ENCODE measurements at regions not wholly inside any gene's neighbourhood (a gene's known extent, or its start where the extent isn't known, plus 50 kb on each side); places are given as distances from the start of the nearest gene placed in this dataset.

DNA sequence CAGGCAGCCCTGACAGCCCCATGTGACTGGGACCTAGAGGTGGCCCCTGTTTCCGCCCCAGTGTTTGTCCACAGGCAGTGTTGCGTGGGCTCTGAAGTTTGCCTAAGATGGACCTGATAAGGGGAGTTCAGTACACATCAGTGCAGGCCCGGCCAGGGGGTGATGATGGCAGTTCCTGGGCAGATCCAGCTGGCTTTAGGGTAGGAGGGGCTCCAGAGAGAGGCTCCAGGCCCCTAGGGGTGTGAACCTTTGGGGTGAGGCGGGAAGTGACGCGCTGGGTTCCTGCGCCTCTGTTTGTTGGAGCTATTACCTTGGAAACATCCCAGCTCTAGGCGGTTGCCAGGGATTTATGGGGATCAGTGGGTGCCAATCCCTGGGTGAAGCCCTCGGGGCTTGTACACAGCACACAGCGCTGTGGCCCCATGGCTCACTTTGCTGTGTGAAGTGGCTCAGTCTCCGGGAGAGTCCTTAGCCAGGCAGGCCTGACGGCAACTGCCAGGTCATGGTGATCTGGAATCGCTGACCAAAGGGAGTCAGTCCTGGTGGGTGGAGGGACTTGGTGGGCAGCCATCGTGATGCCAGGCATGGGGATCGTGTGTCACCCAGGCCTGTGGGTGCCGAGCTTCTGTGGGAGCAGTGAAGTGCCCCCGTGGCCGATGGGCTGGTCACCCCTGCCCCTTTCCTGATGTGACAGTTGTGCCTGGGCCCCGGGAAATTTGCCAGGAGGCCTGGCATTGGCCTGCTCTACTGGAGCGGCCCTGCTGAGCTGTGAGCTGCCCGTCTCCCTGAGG, 146.1 kb downstream of the SEC14L1 start (continued):
- TF ChIP-seq, protein P1, sequence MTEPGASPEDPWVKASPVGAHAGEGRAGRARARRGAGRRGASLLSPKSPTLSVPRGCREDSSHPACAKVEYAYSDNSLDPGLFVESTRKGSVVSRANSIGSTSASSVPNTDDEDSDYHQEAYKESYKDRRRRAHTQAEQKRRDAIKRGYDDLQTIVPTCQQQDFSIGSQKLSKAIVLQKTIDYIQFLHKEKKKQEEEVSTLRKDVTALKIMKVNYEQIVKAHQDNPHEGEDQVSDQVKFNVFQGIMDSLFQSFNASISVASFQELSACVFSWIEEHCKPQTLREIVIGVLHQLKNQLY (CRISPR knock-in tag; IDR thresholded peaks at IDR 0.05): peak; percentile 96
- TF ChIP-seq ELF4 (CRISPR knock-in tag; IDR thresholded peaks at IDR 0.05; ENCODE audit: borderline replicate concordance): peak; percentile 83; the same call in 1 of the 2 replicates
- no peak for TF ChIP-seq REXO4 (CRISPR knock-in tag; IDR thresholded peaks at IDR 0.05; ENCODE audit: borderline replicate concordance)
- TF ChIP-seq CREB1 (IDR thresholded peaks at IDR 0.05): peak; percentile 82
- TF ChIP-seq CREB1 (CRISPR knock-in tag; IDR thresholded peaks at IDR 0.05): peak; percentile 92
- TF ChIP-seq, protein P2, sequence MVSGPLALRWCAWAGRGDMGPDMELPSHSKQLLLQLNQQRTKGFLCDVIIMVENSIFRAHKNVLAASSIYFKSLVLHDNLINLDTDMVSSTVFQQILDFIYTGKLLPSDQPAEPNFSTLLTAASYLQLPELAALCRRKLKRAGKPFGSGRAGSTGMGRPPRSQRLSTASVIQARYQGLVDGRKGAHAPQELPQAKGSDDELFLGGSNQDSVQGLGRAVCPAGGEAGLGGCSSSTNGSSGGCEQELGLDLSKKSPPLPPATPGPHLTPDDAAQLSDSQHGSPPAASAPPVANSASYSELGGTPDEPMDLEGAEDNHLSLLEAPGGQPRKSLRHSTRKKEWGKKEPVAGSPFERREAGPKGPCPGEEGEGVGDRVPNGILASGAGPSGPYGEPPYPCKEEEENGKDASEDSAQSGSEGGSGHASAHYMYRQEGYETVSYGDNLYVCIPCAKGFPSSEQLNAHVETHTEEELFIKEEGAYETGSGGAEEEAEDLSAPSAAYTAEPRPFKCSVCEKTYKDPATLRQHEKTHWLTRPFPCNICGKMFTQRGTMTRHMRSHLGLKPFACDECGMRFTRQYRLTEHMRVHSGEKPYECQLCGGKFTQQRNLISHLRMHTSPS (CRISPR knock-in tag; IDR thresholded peaks at IDR 0.05; ENCODE audit: low read depth): peak; percentile 99
- TF ChIP-seq ZNF703 (CRISPR knock-in tag; IDR thresholded peaks at IDR 0.05; ENCODE audit: borderline replicate concordance): peak; percentile 41; the same call in 1 of the 2 replicates
- no peak for TF ChIP-seq KLF13 (CRISPR knock-in tag; IDR thresholded peaks at IDR 0.05)
- TF ChIP-seq, protein P3, sequence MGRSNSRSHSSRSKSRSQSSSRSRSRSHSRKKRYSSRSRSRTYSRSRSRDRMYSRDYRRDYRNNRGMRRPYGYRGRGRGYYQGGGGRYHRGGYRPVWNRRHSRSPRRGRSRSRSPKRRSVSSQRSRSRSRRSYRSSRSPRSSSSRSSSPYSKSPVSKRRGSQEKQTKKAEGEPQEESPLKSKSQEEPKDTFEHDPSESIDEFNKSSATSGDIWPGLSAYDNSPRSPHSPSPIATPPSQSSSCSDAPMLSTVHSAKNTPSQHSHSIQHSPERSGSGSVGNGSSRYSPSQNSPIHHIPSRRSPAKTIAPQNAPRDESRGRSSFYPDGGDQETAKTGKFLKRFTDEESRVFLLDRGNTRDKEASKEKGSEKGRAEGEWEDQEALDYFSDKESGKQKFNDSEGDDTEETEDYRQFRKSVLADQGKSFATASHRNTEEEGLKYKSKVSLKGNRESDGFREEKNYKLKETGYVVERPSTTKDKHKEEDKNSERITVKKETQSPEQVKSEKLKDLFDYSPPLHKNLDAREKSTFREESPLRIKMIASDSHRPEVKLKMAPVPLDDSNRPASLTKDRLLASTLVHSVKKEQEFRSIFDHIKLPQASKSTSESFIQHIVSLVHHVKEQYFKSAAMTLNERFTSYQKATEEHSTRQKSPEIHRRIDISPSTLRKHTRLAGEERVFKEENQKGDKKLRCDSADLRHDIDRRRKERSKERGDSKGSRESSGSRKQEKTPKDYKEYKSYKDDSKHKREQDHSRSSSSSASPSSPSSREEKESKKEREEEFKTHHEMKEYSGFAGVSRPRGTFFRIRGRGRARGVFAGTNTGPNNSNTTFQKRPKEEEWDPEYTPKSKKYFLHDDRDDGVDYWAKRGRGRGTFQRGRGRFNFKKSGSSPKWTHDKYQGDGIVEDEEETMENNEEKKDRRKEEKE (IDR thresholded peaks at IDR 0.05): no peak
- TF ChIP-seq NR2F2 (IDR thresholded peaks at IDR 0.05; ENCODE audit: borderline replicate concordance, low read depth): no peak
- TF ChIP-seq KDM1A (CRISPR knock-in tag; IDR thresholded peaks at IDR 0.05): peak; percentile 65; the same call in 1 of the 2 replicates
- peak; percentile 83 for TF ChIP-seq CBX1 (IDR thresholded peaks at IDR 0.05; ENCODE audit: low read depth)
- peak; percentile 99 for TF ChIP-seq AHR (CRISPR knock-in tag; IDR thresholded peaks at IDR 0.05)
- no peak for TF ChIP-seq ZNF615 (CRISPR knock-in tag; IDR thresholded peaks at IDR 0.05; ENCODE audit: borderline replicate concordance)
- TF ChIP-seq HNF4G (IDR thresholded peaks at IDR 0.05; ENCODE audit: borderline replicate concordance, low read depth, low read length): peak; percentile 90
- TF ChIP-seq HNF4G (CRISPR knock-in tag; IDR thresholded peaks at IDR 0.05; ENCODE audit: borderline replicate concordance, low read depth): peak; percentile 89; the same call in 1 of the 2 replicates
- peak; percentile 97 for TF ChIP-seq FOXJ3 (CRISPR knock-in tag; IDR thresholded peaks at IDR 0.05; ENCODE audit: borderline replicate concordance)
- 0 out of 2 replicates have a peak, but pooled peaks have one; percentile 4 for TF ChIP-seq ZNF782 (CRISPR knock-in tag; IDR thresholded peaks at IDR 0.05; ENCODE audit: borderline replicate concordance)
- peak; percentile 100 for TF ChIP-seq TBX2 (CRISPR knock-in tag; IDR thresholded peaks at IDR 0.05; ENCODE audit: borderline replicate concordance)
- TF ChIP-seq KLF11 (CRISPR knock-in tag; IDR thresholded peaks at IDR 0.05): peak; percentile 98
- peak; percentile 99 for TF ChIP-seq ELF3 (CRISPR knock-in tag; IDR thresholded peaks at IDR 0.05)
- TF ChIP-seq ZNF724P (CRISPR knock-in tag; IDR thresholded peaks at IDR 0.05; ENCODE audit: borderline replicate concordance): peak; percentile 88; the same call in 1 of the 2 replicates
- TF ChIP-seq ZNF510 (CRISPR knock-in tag; IDR thresholded peaks at IDR 0.05; ENCODE audit: low read depth): peak; percentile 38; the same call in 1 of the 2 replicates
- 0 out of 2 replicates have a peak, but pooled peaks have one; percentile 68 for TF ChIP-seq ZNF841 (CRISPR knock-in tag; IDR thresholded peaks at IDR 0.05; ENCODE audit: borderline replicate concordance)
- TF ChIP-seq ZNF816 (CRISPR knock-in tag; IDR thresholded peaks at IDR 0.05; ENCODE audit: borderline replicate concordance): no peak; the same call in 1 of the 2 replicates

Data from HepG2 (cell line).